ENCODE measurements at regions not wholly inside any gene's neighbourhood (a gene's known extent, or its start where the extent isn't known, plus 50 kb on each side); places are given as distances from the start of the nearest gene placed in this dataset.

GRCh38 chr14:97415907-97416306 is 618.7 kb downstream of the VRK1 start:
- DNase-seq (ENCODE audit: low read depth in 3 of 3, low spot score in 1 of 3), result no peak

DNA sequence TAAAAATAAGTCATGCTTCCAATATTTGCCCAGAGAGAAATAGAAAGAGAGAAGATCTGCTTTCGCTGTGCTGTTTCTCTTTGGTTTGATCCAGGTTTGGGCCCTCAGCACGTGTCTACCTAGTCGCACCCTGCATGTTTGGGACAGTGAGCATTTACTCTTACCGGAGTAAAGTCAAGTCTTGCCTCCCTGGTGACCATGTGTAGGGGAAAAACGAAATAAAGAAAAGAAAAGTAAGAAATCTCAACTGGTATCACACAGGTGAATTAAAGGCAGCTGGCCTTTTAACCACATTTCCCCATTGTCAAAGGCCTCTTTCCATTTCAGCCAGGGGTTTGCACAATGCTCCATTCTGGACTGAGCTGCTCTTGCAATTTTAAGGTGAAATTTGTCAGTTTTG is 619.4 kb downstream of the VRK1 start:
- DNase-seq (ENCODE audit: low read depth in 3 of 3, low spot score in 1 of 3), result no peak

GRCh38 chr14:97417331-97417730 is 620.1 kb downstream of the VRK1 start:
- DNase-seq (ENCODE audit: low read depth in 3 of 3, low spot score in 1 of 3), result no peak

GRCh38 chr14:97420211-97420610 is 623.0 kb downstream of the VRK1 start:
- no peak for DNase-seq (ENCODE audit: low read depth in 3 of 3, low spot score in 1 of 3)

DNA sequence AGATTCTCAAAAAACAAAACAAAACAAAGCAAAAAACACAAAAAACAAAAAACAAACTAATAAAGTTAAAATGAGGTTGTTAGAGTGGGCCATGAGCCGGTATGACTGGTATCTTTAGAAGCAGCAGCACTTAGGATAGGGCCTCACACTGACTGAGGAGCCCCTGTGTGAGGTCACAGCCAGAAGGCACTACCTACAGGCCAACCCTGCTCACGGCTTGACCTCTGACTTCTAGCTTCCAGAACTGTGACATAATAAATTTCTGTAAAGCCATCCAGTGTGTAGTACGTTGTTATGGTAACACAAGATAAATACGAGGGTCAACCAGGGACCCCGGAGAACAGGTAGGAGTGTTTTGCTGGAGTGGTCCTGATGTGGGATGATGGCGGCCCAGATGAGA is 629.6 kb downstream of the VRK1 start:
- DNase-seq (ENCODE audit: low read depth in 3 of 3, low spot score in 1 of 3), result no peak

GRCh38 chr14:97428808-97429440 is 631.7 kb downstream of the VRK1 start:
- no peak for DNase-seq (ENCODE audit: low read depth in 3 of 3, low spot score in 1 of 3)

- DNase-seq (ENCODE audit: low read depth in 3 of 3, low spot score in 1 of 3), result no peak
These were observed 635.4 kb downstream of the VRK1 start for GRCh38 chr14:97432586-97432985.

GRCh38 chr14:97441740-97442362 is 644.7 kb downstream of the VRK1 start:
- no peak for DNase-seq (ENCODE audit: low read depth in 3 of 3, low spot score in 1 of 3)

DNA sequence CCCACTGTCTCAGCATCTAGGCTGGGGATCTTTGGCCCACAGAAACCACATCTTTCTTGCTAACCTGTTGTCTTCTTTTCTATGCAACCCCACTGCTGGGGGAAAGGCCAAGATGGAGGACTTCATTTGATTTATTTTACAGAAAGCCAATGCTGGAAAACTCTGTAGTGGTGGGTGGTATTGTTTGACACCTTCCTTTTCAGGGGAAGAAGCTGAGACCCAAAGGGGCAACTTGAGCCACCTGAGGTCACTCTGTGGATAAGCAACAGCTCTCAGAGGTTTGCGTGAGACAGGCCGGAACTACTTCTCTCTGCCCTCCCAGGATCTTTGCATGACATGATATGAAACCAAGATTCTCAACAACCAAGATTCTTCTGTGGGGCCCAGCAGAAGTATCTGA is 645.2 kb downstream of the VRK1 start:
- DNase-seq (ENCODE audit: low read depth in 3 of 3, low spot score in 1 of 3), result no peak

- no peak for DNase-seq (ENCODE audit: low read depth in 3 of 3, low spot score in 1 of 3)
These were observed 646.2 kb downstream of the VRK1 start for GRCh38 chr14:97443412-97443811.

DNA sequence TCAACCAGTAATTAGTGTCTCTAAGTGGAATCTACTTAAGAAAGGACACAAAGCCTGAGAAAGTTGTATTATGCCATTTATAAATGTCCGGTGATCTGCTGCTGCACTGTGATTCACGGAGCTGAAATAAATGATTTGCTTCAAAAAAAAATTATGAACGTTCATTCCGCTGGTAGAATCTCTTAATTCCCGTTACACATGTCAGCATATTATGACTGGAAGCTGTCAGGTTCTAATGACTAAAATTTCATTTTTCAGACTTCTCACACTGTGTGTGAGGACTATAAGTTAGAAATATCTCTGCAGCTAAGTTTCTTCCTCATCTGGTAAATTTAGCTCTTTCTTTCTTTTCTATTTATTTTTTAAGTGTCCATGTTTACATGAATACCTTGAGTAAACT is 647.1 kb downstream of the VRK1 start:
- DNase-seq (ENCODE audit: low read depth in 3 of 3, low spot score in 1 of 3), result no peak

DNA sequence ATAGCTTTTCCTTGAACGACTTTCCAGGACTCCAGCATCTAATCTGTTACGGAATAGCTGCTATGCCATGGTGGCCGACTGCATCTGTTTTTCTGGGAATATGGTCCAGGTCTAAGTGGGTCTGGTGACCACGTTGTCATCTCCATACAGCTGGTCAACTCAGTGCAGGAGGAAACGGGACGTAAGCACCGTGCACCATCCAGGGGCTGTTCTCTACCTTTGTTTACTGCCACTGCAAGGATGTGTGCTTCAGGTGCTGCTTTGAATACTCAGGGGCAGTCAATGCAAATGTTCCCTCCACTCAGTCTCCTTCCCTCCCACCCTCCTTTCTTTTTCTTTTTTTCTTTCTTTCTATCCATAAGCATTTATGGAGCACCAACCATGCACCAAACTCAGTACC is 648.2 kb downstream of the VRK1 start:
- no peak for DNase-seq (ENCODE audit: low read depth in 3 of 3, low spot score in 1 of 3)

- DNase-seq (ENCODE audit: low read depth in 3 of 3, low spot score in 1 of 3), result no peak
These were observed 648.9 kb downstream of the VRK1 start for GRCh38 chr14:97446087-97446486.

- DNase-seq (ENCODE audit: low read depth in 3 of 3, low spot score in 1 of 3), result no peak
These were observed 655.1 kb downstream of the VRK1 start for GRCh38 chr14:97452314-97452713.

DNA sequence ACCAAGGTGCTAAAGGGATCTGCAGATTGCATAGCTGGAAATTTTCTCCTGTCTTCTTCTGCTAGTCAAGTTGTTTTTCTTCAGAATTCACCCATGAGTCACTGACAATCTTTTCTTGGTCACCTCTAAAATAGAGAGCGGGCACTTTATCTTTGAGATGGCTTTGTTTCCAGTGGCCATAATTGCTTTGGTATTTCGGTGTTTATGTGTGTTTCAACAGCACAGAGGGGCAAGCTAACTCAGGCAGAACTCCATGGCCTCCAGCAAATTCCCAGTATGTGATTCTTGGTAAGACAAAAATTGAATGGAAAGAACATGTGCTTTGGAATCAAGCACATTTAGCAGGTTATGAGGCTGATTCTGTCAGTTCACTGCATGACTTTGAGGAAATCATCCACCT is 656.8 kb downstream of the VRK1 start:
- no peak for DNase-seq (ENCODE audit: low read depth in 3 of 3, low spot score in 1 of 3)

DNA sequence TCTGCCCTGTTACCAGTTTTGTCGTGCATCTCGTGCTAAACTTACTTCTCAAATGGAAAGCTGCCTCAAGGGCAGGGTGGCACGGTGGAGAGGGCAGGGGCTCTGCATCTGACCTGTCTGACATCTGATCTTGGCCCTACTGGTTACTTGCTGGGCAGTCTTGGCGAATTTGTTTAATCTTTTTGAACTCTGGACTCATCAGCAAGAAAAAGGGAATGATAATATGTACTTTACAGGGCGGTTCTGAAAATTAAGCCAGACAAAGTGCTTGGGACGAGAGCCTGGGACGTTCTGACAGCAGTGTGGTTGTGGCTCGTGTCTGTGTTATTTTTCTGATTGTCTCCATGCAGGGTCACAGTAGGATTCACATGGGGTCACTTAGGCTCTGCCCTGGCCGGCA is 659.3 kb downstream of the VRK1 start:
- DNase-seq (ENCODE audit: low read depth in 3 of 3, low spot score in 1 of 3), result no peak

DNA sequence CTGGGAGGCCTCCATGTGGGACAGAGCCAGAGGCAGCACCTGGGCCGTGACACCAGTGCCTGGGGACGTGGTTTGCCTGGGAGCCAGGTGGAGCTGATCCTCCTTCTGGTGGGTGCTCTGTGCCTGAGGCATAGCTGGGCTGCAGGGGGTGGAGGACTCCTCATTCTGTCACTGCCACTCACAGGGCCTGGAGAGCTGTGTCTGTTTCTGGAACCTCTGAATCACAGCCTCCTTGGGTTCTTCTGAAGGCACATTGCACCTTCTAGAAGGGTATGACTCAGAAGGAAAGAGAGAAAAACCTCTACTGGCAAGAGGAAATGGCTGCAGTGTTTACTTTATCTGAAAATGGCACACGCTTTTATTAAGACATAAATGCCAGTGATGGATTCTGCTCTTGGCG is 659.8 kb downstream of the VRK1 start:
- peak; percentile 36 to 49 (median 46) for DNase-seq (ENCODE audit: low read depth in 3 of 3, low spot score in 1 of 3)

GRCh38 chr14:97457575-97458085 is 660.4 kb downstream of the VRK1 start:
- no peak for DNase-seq (ENCODE audit: low read depth in 3 of 3, low spot score in 1 of 3)

GRCh38 chr14:97458255-97458654 is 661.1 kb downstream of the VRK1 start:
- no peak for DNase-seq (ENCODE audit: low read depth in 3 of 3, low spot score in 1 of 3)

GRCh38 chr14:97458661-97459579 is 661.7 kb downstream of the VRK1 start:
- DNase-seq (ENCODE audit: low read depth in 3 of 3, low spot score in 1 of 3), result peak; percentile 54 to 66 (median 63)

DNA sequence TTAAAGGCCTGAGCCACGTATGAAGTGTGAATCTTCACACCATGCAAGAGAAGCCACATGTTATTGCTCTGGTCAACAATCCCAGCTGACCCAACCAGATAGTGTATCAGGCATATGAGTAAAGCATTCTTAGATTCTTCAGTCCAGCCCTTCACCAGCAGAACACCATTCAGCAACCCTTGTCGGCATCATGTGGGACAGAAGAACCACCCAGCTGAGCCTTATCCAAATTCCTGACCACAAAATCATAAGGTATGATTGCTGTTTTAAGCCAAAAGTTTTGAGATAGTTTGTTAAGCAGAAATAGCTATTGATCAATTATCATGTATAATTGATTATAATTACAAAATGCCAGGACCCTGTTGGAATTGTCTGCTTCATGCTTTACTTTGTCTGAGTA is 664.9 kb downstream of the VRK1 start:
- DNase-seq (ENCODE audit: low read depth in 3 of 3, low spot score in 1 of 3), result no peak

- no peak for DNase-seq (ENCODE audit: low read depth in 3 of 3, low spot score in 1 of 3)
These were observed 671.0 kb downstream of the VRK1 start for GRCh38 chr14:97468220-97468619.

Data from stimulated activated CD4-positive, alpha-beta T cell treated with anti-CD3 and anti-CD28 coated beads, TNF-alpha, amount 100 ng/mL, for 1 hour (primary cell).